ENCODE measurements at regions not wholly inside any gene's neighbourhood (a gene's known extent, or its start where the extent isn't known, plus 50 kb on each side); places are given as distances from the start of the nearest gene placed in this dataset.

DNA sequence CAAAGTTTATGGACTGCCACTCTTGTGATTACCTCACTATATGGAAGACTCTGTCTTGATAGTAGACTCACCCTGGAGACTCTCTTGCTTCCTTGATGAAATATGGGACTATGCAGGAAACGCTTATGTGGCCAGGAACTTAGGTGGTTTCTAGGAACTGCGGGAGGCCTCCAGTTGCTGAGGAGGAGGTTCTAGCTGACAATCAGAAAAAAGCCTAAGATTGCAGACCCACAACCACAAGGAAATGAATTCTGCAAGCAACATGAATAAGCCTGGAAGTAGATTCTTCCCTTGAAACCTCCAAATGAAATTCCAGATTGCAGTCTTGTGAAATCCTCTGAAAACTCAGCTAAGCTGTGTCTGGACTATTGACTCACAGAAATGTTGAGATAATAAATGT lies 88.9 kb upstream of the COL11A1 start:
- no peaks in the 10 kb centered on the region for H3K4me1 ChIP-seq
- H3K9me3 ChIP-seq: no peaks in the 10 kb centered on the region
- H3K27ac ChIP-seq: no peak overlapping the region
- no peak overlapping the region for H3K4me3 ChIP-seq
- H3K36me3 ChIP-seq: no peaks in the 10 kb centered on the region
- DNase-seq: no peak
- no peaks in the 10 kb centered on the region for H3K27me3 ChIP-seq
- intact Hi-C loops (cut with DNase I; ENCODE audit: low total_unique reads) (no loop called here), in situ Hi-C loops (cut with MboI; ENCODE audit: low pct_ligation_motif_present in 1 of 4, low pct_unique_long_range_greater_than_20kb in 1 of 4, low sequenced_read_pairs in 3 of 4) (no loop called here)
- WGBS, 2 donors (ENCODE audit: low coverage in 1 of 2): 40 to 89% methylated on average over 1 to 2 of the region's 2 CpGs
- TF ChIP-seq POLR2AphosphoS5 (IDR thresholded peaks at IDR 0.05) (no peak), EP300 (IDR thresholded peaks at IDR 0.05; ENCODE audit: low read depth) (no peak), POLR2A (IDR thresholded peaks at IDR 0.05) (no peak)
- TF ChIP-seq, protein P1, sequence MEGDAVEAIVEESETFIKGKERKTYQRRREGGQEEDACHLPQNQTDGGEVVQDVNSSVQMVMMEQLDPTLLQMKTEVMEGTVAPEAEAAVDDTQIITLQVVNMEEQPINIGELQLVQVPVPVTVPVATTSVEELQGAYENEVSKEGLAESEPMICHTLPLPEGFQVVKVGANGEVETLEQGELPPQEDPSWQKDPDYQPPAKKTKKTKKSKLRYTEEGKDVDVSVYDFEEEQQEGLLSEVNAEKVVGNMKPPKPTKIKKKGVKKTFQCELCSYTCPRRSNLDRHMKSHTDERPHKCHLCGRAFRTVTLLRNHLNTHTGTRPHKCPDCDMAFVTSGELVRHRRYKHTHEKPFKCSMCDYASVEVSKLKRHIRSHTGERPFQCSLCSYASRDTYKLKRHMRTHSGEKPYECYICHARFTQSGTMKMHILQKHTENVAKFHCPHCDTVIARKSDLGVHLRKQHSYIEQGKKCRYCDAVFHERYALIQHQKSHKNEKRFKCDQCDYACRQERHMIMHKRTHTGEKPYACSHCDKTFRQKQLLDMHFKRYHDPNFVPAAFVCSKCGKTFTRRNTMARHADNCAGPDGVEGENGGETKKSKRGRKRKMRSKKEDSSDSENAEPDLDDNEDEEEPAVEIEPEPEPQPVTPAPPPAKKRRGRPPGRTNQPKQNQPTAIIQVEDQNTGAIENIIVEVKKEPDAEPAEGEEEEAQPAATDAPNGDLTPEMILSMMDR (IDR thresholded peaks at IDR 0.05): no peak

DNA sequence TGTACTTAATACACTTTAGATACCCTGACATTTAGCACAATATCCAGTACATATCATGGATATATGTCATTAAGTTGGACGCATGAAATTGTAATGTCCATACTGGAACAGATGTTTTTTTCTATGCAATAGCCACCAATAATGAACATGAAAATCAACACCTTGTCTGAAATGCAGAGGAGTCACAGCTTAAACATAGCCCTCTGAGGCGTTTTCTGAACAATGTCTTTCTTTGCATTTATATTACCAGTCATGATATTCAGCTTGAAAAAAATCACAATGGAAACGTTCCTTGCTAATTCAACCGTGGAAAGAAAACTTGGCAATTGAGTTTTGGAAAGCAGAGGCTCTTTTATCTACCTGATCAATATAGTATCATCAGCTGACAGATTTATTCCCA lies 86.7 kb upstream of the COL11A1 start:
- Histone ChIP-seq H3K27ac (no peak overlapping the region), H3K36me3 (no peaks in the 10 kb centered on the region), H3K4me3 (no peak overlapping the region), H3K4me1 (no peaks in the 10 kb centered on the region), H3K27me3 (no peaks in the 10 kb centered on the region), H3K9me3 (no peaks in the 10 kb centered on the region)
- no peak for DNase-seq
- 53 to 64% methylated on average over 4 of the region's 4 CpGs for WGBS, 2 donors (ENCODE audit: low coverage in 1 of 2)
- in situ Hi-C loops (cut with MboI; ENCODE audit: low pct_ligation_motif_present in 1 of 4, low pct_unique_long_range_greater_than_20kb in 1 of 4, low sequenced_read_pairs in 3 of 4): no loop called here
- TF ChIP-seq POLR2A (IDR thresholded peaks at IDR 0.05) (no peak), POLR2AphosphoS5 (IDR thresholded peaks at IDR 0.05) (no peak), EP300 (IDR thresholded peaks at IDR 0.05; ENCODE audit: low read depth) (no peak)
- TF ChIP-seq, protein P1 (IDR thresholded peaks at IDR 0.05): no peak
- intact Hi-C loops (cut with DNase I; ENCODE audit: low total_unique reads): no loop called here

DNA sequence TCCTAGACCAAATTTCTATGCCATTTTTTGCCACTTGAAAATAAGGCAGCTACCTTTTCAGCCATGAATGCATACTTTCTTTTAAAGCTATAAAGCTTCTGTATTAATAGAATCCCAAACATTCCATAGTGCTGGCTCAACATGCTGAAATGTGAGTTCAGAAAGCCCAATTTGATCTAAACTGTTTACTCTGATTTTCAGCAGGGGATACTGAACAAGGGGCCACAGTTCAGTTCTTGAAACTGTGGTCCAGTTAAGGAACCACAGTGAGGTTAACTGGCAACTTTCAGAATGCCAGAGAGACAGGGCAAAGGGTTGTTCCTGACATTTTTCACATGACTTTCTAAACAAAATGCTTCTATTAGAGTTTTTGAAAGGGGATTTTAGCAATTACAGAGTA lies 85.7 kb upstream of the COL11A1 start:
- H3K9me3 ChIP-seq: no peaks in the 10 kb centered on the region
- H3K4me1 ChIP-seq: no peaks in the 10 kb centered on the region
- no peaks in the 10 kb centered on the region for H3K27me3 ChIP-seq
- in situ Hi-C loops (cut with MboI; ENCODE audit: low pct_ligation_motif_present in 1 of 4, low pct_unique_long_range_greater_than_20kb in 1 of 4, low sequenced_read_pairs in 3 of 4) (no loop called here), intact Hi-C loops (cut with DNase I; ENCODE audit: low total_unique reads) (no loop called here)
- no peak overlapping the region for H3K27ac ChIP-seq
- DNase-seq: no peak
- no peak overlapping the region for H3K4me3 ChIP-seq
- H3K36me3 ChIP-seq: no peaks in the 10 kb centered on the region
- TF ChIP-seq, protein P1 (IDR thresholded peaks at IDR 0.05): no peak
- TF ChIP-seq EP300 (IDR thresholded peaks at IDR 0.05; ENCODE audit: low read depth) (no peak), POLR2AphosphoS5 (IDR thresholded peaks at IDR 0.05) (no peak)

DNA sequence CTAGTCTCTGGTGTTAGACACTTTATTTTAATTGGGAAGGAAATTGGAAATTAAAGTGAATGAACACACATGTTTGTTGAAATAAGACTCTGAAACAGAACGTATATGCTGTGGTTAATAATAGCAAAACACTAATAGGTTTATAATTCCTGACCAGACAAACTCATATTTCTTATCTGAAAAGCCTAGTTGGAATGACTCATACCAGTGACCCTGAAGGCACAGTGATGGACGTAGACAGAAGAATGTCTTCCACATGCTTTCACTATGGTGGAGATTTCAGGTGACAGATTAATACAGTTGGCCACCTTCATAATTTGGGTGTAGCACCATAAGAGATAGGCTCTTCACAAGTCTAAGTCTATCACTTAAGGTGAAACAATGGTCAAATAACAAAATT lies 83.0 kb upstream of the COL11A1 start:
- in situ Hi-C loops (cut with MboI; ENCODE audit: low pct_ligation_motif_present in 1 of 4, low pct_unique_long_range_greater_than_20kb in 1 of 4, low sequenced_read_pairs in 3 of 4) (no loop called here), intact Hi-C loops (cut with DNase I; ENCODE audit: low total_unique reads) (no loop called here)
- H3K27ac ChIP-seq: no peak overlapping the region
- H3K36me3 ChIP-seq: no peaks in the 10 kb centered on the region
- no peak for TF ChIP-seq POLR2AphosphoS5 (IDR thresholded peaks at IDR 0.05)
- no peak for TF ChIP-seq EP300 (IDR thresholded peaks at IDR 0.05; ENCODE audit: low read depth)
- TF ChIP-seq POLR2A (IDR thresholded peaks at IDR 0.05): no peak
- TF ChIP-seq, protein P1 (IDR thresholded peaks at IDR 0.05): no peak
- no peaks in the 10 kb centered on the region for H3K9me3 ChIP-seq
- H3K4me3 ChIP-seq: no peak overlapping the region
- H3K27me3 ChIP-seq: no peaks in the 10 kb centered on the region
- DNase-seq: no peak
- H3K4me1 ChIP-seq: no peaks in the 10 kb centered on the region
- 41 to 51% methylated on average over 2 of the region's 2 CpGs for WGBS, 2 donors (ENCODE audit: low coverage in 1 of 2)

Data from transverse colon (tissue), 4 donors.